K562 (cell line): ENCODE measurements at regions not wholly inside any gene's neighbourhood (a gene's known extent, or its start where the extent isn't known, plus 50 kb on each side); places are given as distances from the start of the nearest gene placed in this dataset.

Source experiments
- CTCF ChIP-seq, 3 experiments: IDR thresholded peaks in 2 of 3; conservative IDR thresholded peaks in 1 of 3; 2 replicates each; pipeline ENCODE4 v1.5.1; 2011 to 2012; ENCODE audit warnings: low read length in 3 of 3, mild to moderate bottlenecking in 3 of 3, control low read depth in 2 of 3, improper control_type of control experiment in 1 of 3, inconsistent platforms in 1 of 3, low read depth in 1 of 3, mixed read lengths in 1 of 3, moderate library complexity in 1 of 3; ENCODE audit not compliant: insufficient read depth in 2 of 3
- MXI1 ChIP-seq: IDR thresholded peaks from 2 replicates; pipeline ENCODE4 v1.6.1; 2011; ENCODE audit warnings: low read depth, mild to moderate bottlenecking, improper control_type of control experiment, low read length
- SP1 ChIP-seq: sonication (generic); formaldehyde crosslinking; IDR thresholded peaks from 2 replicates; pipeline ENCODE4 v1.8.1; 2022; ENCODE audit warnings: mild to moderate bottlenecking, missing genetic modification reagents
- ZBTB33 ChIP-seq: sonication (generic); formaldehyde crosslinking; IDR thresholded peaks from 2 replicates; pipeline ENCODE4 v1.8.1; 2023; ENCODE audit warnings: mild to moderate bottlenecking, missing genetic modification reagents

- TF ChIP-seq CTCF (IDR thresholded peaks at IDR 0.05 in 2 of 3, conservative IDR thresholded peaks at IDR 0.05 in 1 of 3; ENCODE audit: insufficient read depth in 2 of 3, low read depth in 1 of 3, low read length in 3 of 3) (no peak), ZBTB33 (CRISPR knock-in tag) (no peak), MXI1 (no peak), SP1 (CRISPR knock-in tag) (no peak)
Observed at GRCh38 chr13:31890946-31891345, 140.6 kb upstream of the FRY start.
